Stimulated activated CD4-positive, alpha-beta T cell treated with anti-CD3 and anti-CD28 coated beads, Interleukin-2, amount 100 ng/mL, for 4 hours (primary cell): ENCODE measurements at regions not wholly inside any gene's neighbourhood (a gene's known extent, or its start where the extent isn't known, plus 50 kb on each side); places are given as distances from the start of the nearest gene placed in this dataset.

Experiments
- DNase-seq: peaks from one replicate; pipeline ENCODE4 v3.0.0-alpha.2; 2020; ENCODE audit warnings: low read depth

DNA sequence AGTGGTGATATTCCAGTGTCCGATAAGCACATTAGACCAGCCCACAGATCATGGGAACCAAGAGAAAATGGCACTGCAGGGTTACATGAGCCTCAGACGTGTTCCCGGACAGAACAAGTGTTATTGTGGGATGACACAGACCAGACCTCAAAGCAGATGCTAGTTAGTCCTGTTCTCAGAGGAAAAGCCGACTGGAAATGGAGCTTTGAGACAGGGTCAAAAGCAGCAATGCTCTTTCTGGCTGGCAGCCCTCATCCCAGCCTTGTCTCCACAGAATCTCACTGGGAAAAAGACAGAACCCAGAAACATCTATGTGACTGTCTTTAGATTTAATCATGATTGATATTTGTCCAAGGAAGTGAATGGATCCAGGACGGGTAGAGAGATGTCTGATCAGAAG lies 506.8 kb downstream of the INSC start:
- DNase-seq: no peak

- DNase-seq: no peak
Measured at GRCh38 chr11:15622231-15622890, 507.6 kb downstream of the INSC start.

DNA sequence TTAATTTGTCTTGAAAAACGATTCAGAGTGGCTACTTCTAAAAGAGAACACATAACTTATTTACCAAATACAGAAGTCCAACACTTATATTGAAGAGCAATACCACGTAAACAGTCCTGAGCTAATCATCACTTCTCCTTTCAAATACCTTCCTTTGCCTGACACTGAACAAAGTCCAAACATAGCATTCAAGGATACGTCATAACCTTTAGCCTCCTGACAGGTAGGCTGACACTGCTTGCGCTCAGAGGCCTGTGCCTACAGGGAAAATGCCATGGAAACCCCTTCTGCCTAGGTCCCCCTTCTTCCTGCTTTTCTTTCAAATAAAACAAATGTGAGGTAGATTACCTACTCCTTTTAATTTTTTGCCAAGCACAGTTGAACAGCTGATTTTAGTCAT lies 510.0 kb downstream of the INSC start:
- no peak for DNase-seq

- no peak for DNase-seq
Measured at GRCh38 chr11:15625691-15626090, 511.0 kb downstream of the INSC start.

GRCh38 chr11:15627560-15627959 lies 512.8 kb downstream of the INSC start:
- no peak for DNase-seq

DNA sequence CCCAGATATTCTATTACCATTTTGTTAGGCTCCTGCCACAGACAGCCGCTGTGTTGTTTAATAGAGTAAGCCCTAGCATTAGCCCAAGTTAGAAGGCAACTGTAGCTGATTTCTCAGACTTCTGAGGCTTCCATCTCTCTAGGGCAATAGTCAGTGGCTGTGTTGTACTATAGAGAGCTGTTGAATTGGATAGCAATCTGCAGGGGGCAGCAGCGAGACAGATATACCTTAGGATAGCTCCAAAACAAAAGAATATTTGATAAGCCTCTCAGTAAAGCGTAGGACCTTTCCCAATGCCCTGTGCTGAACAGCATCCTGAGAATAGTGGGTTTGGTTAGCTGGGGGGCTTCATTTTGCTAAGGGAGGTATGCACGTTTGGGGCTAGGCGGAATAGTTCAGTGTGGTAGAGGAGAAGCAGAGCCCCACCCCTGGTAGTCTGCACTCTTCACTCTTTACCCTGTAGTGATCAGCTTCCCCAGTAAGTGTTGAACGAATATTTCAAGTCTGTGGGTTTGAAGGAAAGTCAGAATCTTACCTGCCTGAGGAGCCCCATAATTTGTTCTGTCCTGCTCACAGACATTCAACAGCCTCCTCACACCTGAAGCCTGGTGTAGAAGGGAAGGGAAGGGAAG lies 515.1 kb downstream of the INSC start:
- DNase-seq: no peak

DNA sequence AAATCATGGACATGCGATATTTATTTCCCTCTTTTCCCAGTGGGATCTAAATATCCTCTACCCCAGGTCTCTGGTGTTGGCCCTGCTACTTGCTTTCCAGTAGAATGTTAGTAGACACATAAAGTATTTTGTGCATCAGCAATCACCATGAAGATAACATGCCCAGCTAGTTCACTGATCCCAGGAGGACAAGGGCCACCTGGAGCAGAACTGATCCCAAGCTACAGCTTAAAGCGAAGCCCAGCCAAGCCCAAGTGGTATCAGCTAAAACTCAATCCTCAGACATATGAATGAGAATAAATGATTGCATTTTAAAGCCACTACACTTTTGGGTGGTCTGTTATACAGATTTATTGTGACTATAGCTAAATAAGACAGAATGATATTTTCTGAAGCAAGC lies 516.2 kb downstream of the INSC start:
- no peak for DNase-seq

GRCh38 chr11:15635521-15635920 lies 520.8 kb downstream of the INSC start:
- DNase-seq: no peak

DNA sequence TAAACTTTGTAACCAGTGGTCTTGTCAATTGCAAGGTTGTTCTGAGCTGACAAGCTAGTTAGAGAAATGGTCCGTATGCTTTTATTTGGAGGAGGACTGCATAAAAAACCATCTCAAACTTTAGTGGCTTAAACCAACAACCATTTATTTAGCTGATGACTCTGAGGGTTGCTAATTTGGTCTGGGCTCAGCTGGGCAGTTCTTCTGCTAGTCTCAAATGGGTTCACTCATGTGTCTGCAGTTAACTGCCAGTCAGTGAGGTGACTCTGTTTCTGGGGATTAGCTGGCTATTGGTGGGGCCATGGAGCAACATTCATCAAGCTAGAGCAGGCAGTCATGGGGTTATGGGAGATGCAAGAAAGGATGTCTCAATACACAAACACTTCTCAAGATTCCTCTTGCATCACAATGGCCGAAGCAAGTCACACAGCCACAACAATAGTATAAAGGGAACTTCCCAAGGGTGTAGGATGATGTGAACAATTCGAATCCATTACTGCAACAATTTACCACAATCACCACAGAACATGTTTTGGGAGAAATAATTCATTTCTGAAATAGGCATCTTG lies 521.9 kb downstream of the INSC start:
- DNase-seq: no peak

- DNase-seq: no peak
Measured at GRCh38 chr11:15638386-15638787, 523.7 kb downstream of the INSC start.

GRCh38 chr11:15640318-15640717 lies 525.6 kb downstream of the INSC start:
- DNase-seq: no peak

GRCh38 chr11:15641271-15642045 lies 526.7 kb downstream of the INSC start:
- DNase-seq: no peak

GRCh38 chr11:15645201-15645600 lies 530.5 kb downstream of the INSC start:
- DNase-seq: no peak

DNA sequence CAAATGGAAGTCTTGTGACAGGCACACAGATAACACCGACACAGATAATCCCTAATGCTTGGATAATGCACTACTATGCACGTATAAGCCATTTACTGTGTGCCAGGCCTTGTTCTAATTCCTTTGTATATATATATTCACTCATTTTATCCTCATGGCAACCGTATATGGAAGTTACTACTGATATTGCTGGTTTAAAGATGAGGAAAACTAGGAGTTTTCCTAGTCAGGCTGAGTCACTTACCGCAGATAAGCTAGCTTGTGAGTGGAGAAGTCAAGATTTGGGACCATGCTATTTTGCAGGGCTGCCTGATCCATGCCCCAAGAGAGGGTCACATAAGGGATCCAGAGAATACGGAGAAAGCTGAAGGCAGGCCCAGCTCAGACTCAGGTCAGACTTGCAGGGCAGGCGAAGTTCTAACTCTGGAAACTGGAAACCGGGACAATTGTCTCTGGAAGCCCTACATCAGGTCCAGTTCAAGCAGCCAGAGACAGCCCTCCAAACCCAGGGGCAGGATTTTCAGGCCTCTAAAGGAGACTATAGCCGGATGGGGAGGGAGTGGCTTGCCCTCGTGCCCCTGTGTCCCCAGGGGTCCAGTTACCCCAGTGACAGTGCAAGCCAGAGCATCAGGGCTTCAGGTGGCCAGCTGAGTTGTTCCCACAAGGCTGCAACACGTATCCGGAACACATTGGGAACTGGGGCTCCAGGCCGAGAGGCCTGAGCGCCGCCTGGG lies 534.8 kb downstream of the INSC start:
- DNase-seq: no peak

DNA sequence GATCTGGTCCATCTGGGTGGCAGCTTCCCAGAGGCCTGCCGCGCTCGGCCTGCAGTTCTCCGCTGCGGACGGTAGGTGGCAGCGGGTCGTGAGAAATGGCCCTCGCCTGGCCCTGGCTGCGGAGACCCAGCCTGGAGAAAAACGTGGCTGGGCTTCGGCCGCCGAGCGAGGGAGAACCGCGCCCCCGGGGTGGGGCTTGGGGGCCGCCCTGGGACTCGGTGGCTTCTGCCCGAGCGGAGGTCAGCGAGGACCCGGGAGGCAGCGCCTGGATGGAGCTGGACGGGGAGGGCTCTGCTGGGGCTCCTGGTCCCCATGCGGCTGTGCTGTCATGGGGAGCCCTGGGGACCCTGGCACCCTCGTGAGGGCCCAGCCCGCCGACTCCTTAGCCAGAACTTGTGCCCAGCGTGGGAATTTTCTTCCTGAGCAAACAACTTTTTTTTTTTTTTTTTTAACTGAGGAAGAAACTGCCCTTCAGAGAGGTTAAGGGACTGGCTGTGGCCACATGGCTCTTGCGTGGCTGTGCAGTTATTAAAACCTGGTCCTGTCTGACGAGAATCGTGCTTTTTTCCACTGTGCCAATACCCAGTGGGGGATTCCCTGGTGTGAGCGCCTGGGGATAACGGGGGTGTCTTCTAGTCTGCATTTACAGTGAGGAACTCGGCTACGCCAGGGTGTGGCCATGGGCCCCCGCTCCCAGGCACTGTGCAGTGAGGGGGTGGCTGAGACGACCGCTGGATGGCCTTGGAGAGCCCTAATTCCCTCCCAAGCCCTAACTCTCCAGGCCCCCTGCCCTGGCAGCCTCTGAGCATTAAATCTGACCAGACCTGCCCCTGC lies 535.6 kb downstream of the INSC start:
- peak; percentile 49 for DNase-seq

GRCh38 chr11:15651033-15651432 lies 536.3 kb downstream of the INSC start:
- DNase-seq: no peak

- DNase-seq: no peak
Measured at GRCh38 chr11:15651816-15652215, 537.1 kb downstream of the INSC start.

DNA sequence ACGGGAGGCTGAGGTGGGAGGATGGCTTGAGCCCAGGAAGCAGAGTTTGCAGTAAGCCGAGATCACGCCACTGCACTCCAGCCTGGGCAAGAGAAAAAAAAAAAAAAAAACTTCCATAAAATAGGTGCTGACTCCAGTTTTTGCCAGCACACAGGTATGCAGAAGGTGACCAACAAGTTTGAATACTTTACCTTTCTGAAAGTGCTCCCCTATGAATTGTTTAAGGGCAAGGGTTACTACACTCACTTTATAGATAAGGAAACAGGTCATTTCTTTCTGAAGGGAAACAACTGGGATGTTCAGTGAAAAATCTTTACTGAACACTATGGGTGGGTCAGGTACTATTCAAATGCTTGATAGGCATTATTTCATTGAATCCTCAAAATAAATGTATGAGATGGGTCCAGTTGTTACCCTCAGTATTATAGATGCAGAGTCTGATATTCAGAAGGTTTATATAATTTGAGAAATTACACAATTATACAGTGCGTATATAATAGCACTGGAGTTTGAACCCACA lies 538.5 kb downstream of the INSC start:
- DNase-seq: no peak

DNA sequence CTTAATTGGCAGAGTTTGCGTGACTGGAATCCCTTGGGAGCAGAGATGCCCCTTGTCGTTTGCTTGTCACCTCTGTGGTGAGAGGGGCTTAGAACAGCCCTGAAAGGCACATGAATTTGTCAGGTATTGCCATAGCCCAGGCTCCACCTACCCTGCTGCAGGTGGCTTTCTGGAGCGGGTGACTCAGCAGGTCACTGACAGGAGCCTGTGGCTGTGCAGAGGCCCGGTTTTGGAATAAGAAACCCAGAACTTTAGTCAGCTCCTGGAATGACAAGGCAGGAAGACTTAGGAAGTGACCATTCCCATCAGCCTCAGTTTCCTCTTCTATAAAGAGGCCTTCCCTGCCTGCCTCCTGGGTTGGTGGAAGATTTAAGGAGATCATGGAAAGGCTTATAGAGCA lies 539.7 kb downstream of the INSC start:
- DNase-seq: no peak

- DNase-seq: no peak
Measured at GRCh38 chr11:15655552-15655951, 540.8 kb downstream of the INSC start.

- DNase-seq: no peak
Measured at GRCh38 chr11:15657264-15657663, 542.5 kb downstream of the INSC start.
